Effector memory CD4-positive, alpha-beta T cell (primary cell): ENCODE measurements at regions not wholly inside any gene's neighbourhood (a gene's known extent, or its start where the extent isn't known, plus 50 kb on each side); places are given as distances from the start of the nearest gene placed in this dataset.

Source experiments
- DNase-seq, 3 donors: peaks; one replicate each; pipeline ENCODE4 v3.0.0-alpha.2; 2020
- H3K27ac ChIP-seq: 2 replicates; pipeline ENCODE4 v1.7.0; 2013; ENCODE audit warnings: mild to moderate bottlenecking, low read length, moderate library complexity; ENCODE audit not compliant: insufficient read depth, poor library complexity, severe bottlenecking
- H3K27me3 ChIP-seq: replicated peaks from 2 replicates; pipeline ENCODE4 v1.7.0; 2013; ENCODE audit warnings: mild to moderate bottlenecking, low read length; ENCODE audit not compliant: insufficient read depth, control insufficient read depth, poor library complexity, severe bottlenecking
- H3K36me3 ChIP-seq: 2 replicates; pipeline ENCODE4 v1.7.0; 2013; ENCODE audit warnings: mild to moderate bottlenecking, low read length, moderate library complexity; ENCODE audit not compliant: control insufficient read depth, insufficient read depth
- H3K4me1 ChIP-seq: 2 replicates; pipeline ENCODE4 v1.7.0; 2013; ENCODE audit warnings: low read length, mild to moderate bottlenecking; ENCODE audit not compliant: control insufficient read depth, insufficient read depth, poor library complexity, severe bottlenecking
- H3K4me3 ChIP-seq: 2 replicates; pipeline ENCODE4 v1.7.0; 2013; ENCODE audit warnings: low read length, low read depth, mild to moderate bottlenecking; ENCODE audit not compliant: insufficient read depth, poor library complexity, severe bottlenecking
- H3K9me3 ChIP-seq: 2 replicates; pipeline ENCODE4 v1.7.0; 2013; ENCODE audit warnings: mild to moderate bottlenecking, low read length, moderate library complexity; ENCODE audit not compliant: control insufficient read depth

DNA sequence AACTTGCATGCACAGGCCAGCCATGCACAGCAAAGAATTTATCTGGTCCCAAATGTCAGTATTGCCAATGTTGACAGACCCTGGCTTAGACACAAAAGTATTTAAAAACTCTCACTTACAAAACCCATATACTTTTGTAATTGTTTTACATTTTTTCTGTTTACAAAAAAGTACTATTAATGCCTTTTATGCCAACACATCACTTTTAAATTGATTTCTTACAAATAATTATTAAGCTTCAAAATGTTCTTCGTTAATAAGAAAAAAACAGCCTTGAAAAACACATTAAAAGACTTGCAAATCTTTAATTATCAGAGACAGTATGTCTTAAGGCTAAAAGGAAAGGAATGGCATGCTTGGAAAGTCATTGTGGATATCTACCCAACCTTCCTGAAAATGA lies 181.3 kb upstream of the TWIST2 start:
- Histone ChIP-seq H3K9me3 (no peaks in the 10 kb centered on the region), H3K4me1 (no peaks in the 10 kb centered on the region), H3K27ac (no peak overlapping the region), H3K27me3 (no peaks in the 10 kb centered on the region), H3K36me3 (no peaks in the 10 kb centered on the region), H3K4me3 (no peak overlapping the region)
- no peak for DNase-seq

DNA sequence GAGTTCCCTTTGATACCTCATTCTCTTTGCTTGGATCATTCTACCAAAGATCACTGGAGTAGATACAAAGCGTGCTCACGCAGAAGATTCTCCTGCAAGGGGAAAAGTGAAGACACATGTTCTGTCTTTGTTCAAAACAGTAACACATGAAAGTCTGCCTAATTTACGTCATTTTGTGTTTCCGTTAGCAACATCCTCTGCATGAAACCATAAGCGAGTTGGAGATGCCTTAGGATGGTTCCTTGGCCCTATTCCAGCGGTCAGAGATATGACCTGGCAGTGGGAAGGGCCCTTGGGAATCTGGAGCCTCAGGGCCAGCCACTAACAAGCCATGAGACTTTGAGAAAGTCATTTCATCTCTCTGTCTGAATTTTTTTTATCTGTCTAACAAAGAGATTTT lies 180.9 kb upstream of the TWIST2 start:
- Histone ChIP-seq H3K4me1 (no peaks in the 10 kb centered on the region), H3K9me3 (no peaks in the 10 kb centered on the region), H3K4me3 (no peak overlapping the region), H3K27me3 (no peaks in the 10 kb centered on the region), H3K36me3 (no peaks in the 10 kb centered on the region), H3K27ac (no peak overlapping the region)
- DNase-seq: no peak

- Histone ChIP-seq H3K4me1 (no peaks in the 10 kb centered on the region), H3K27me3 (no peaks in the 10 kb centered on the region), H3K4me3 (no peak overlapping the region), H3K9me3 (no peaks in the 10 kb centered on the region), H3K36me3 (no peaks in the 10 kb centered on the region), H3K27ac (no peak overlapping the region)
- DNase-seq: no peak
Measured at GRCh38 chr2:238667639-238668038, 180.2 kb upstream of the TWIST2 start.

DNA sequence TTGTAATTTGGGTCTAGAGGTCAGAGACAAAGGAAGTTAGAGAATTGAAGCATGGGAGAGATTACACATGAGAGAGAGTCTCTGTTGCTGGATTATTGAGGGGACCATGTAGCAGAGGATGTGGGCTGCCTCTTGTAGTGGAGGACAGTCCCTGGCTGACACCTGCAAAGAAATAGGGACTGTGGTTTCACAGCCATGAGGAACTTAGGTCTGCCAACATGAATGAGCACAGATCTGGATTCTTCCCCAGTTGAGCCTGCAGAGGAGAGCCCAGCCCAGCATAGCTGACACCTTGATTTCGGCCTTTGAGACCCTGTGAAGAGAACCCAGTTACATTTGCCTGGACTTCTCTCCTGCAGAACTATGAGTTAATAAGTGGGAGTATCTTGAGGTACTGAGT lies 179.5 kb upstream of the TWIST2 start:
- H3K9me3 ChIP-seq: no peaks in the 10 kb centered on the region
- H3K4me3 ChIP-seq: no peak overlapping the region
- no peaks in the 10 kb centered on the region for H3K4me1 ChIP-seq
- H3K27ac ChIP-seq: no peak overlapping the region
- no peaks in the 10 kb centered on the region for H3K27me3 ChIP-seq
- H3K36me3 ChIP-seq: no peaks in the 10 kb centered on the region
- DNase-seq: no peak

DNA sequence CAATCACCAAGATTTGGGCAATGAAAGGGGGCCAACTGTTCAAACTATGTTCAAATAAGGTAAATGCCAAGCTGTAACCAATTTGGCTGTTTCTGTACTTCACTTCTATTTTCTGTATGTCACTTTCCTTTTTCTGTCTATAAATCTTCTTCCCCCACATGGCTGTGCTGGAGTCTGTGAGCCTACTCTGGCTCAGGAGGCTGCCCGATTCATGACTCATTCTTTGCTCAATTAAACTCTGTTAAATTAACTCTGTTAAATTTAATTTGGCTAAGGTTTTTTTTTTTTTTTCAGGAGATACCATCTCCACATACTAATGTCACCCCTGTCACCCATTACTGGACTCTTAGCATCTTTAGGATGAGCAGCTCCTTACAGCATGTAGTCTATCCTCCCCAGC lies 178.8 kb upstream of the TWIST2 start:
- Histone ChIP-seq H3K36me3 (no peaks in the 10 kb centered on the region), H3K27me3 (peaks cover 2% of the 10 kb centered on the region), H3K9me3 (no peaks in the 10 kb centered on the region), H3K4me1 (no peaks in the 10 kb centered on the region), H3K4me3 (no peak overlapping the region), H3K27ac (no peak overlapping the region)
- DNase-seq: no peak

- Histone ChIP-seq H3K27ac (no peak overlapping the region), H3K4me3 (no peak overlapping the region), H3K27me3 (peaks cover 2% of the 10 kb centered on the region), H3K36me3 (no peaks in the 10 kb centered on the region), H3K4me1 (no peaks in the 10 kb centered on the region), H3K9me3 (no peaks in the 10 kb centered on the region)
- DNase-seq: no peak
Measured at GRCh38 chr2:238669581-238670080, 178.3 kb upstream of the TWIST2 start.

DNA sequence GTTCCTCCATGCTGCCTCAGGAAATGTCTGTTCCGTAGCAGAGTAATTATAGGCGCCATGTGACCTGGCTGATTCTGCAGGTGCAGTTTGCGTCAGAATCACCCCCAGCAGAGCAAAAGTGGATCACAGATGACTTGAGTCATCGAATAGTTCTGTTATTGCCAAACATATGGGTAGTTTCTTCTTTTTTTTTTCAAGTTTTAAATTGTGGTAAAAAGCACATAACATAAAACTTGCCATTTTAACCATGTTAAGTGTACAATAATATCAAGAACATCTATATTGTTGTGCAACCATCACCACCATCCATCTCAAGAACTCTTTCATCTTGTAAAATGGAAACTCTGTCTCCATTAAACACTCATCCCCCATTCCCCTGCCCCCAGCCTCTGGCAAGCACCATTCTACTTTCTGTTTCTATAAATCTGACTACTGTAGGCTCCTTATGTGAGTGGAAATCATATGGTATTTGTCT lies 177.7 kb upstream of the TWIST2 start:
- Histone ChIP-seq H3K27ac (no peak overlapping the region), H3K4me1 (no peaks in the 10 kb centered on the region), H3K9me3 (no peaks in the 10 kb centered on the region), H3K27me3 (peaks cover 2% of the 10 kb centered on the region), H3K4me3 (no peak overlapping the region), H3K36me3 (no peaks in the 10 kb centered on the region)
- DNase-seq: no peak

DNA sequence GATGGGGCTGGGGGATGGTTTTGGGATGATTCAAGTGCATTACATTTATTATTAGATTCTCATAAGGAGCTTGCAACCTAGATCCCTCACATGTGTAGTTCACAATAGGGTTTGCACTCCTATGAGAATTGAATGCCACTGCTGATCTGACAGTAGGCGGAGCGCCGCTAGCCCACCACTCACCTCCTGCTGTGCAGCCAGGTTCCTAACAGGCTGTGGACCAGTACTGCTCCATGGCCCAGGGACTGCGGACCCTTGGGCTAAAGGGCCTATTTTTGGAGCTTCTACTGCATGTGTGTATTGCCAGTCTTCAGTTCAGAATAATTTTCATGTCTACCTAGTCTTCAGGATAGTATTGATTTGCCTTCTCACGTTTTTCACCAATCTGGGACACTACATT lies 165.3 kb upstream of the TWIST2 start:
- Histone ChIP-seq H3K9me3 (no peaks in the 10 kb centered on the region), H3K4me3 (no peak overlapping the region), H3K4me1 (no peaks in the 10 kb centered on the region), H3K36me3 (no peaks in the 10 kb centered on the region), H3K27ac (no peak overlapping the region), H3K27me3 (no peaks in the 10 kb centered on the region)
- DNase-seq: no peak

DNA sequence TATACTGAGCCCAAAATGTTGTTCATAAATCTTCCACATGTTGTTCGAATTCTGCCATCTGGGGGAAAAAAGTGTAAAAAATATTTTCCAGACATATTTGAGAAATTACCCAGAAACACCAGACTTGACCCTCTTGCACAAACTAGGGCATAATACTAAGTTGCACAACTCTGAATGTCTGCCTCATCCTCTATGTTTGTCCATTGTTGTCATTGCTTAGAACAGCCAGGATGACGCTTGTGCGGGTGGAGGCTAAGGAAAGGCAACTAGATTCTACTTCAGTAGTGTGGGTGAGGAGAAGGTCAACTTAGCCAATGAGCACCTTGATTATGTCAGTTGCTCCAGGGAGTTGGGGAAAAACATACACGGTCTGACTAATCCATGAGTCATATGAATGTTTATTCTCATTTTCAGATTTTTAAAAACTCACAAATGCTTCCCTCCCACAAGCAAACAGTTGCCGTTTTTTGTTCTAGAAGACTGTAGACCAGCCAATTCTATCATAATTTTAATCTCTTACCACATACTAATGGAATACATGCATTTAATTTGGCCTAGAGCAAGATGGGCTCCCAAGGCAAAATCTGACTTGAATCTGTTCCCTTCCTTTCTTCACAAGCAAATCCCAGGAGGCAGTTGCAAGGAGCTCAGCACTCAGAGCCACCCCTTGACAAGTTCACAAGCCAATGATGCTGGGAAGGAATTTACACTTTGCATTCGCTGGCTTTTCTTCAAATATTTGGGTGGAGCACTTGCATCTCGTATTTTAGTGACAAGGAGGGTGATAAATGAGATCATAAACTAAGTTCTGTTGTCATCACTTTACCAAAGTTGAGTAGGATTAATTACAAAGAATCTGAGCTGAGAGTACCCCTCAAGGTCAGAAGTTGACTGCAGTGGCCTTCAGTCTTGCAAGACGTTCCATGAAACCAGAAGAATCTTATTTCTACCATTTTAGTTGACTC lies 163.2 kb upstream of the TWIST2 start:
- Histone ChIP-seq H3K27me3 (no peaks in the 10 kb centered on the region), H3K27ac (no peak overlapping the region), H3K4me3 (no peak overlapping the region), H3K4me1 (no peaks in the 10 kb centered on the region), H3K9me3 (no peaks in the 10 kb centered on the region), H3K36me3 (no peaks in the 10 kb centered on the region)
- DNase-seq: no peak

GRCh38 chr2:238685327-238685709 lies 162.6 kb upstream of the TWIST2 start:
- H3K4me1 ChIP-seq: no peaks in the 10 kb centered on the region
- DNase-seq: no peak
- H3K9me3 ChIP-seq: no peaks in the 10 kb centered on the region
- no peaks in the 10 kb centered on the region for H3K36me3 ChIP-seq
- H3K27ac ChIP-seq: no peak overlapping the region
- no peak overlapping the region for H3K4me3 ChIP-seq
- no peaks in the 10 kb centered on the region for H3K27me3 ChIP-seq
